TTC549 (cell line): ENCODE measurements at regions not wholly inside any gene's neighbourhood (a gene's known extent, or its start where the extent isn't known, plus 50 kb on each side); places are given as distances from the start of the nearest gene placed in this dataset.

ENCODE experiments used
- FAIRE-seq: peaks from 2 replicates; lab custom pipeline; 2012; peaks lifted over from hg19 to GRCh38; lab: Jason Lieb, UNC

DNA sequence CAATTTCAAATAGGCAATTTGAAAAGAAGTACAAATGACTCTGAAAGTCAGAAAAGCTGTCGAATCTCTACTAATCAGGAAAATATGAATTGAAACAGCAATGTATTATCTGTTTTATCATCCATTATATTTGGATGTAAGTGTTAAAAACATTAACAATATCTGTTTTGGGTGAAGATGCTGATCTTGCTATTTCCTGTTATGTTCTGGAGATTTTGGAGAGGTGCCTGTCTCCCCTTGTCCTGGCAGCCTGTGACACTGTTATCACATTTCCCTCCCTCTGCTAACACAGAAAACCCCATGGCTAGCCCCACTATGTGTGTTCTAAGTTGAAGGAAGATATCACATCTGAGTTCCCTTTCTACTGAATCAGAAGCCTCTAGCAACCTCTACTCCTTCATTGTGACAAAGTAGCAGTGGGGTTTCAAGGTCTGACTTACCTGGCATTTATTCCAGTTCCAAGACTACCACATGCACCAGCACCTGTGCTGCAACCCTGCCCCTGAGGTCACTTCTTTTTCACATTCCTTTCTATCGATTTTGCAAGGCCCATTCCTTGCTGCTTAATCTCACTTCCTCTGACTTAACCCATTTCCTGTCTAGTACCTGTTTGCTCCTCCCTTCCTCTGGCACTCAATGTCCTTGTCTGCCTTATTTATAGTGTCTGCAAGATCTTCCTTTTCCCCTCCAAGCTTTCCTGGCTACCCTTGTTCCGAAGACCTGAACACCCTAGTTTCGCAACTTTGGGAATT lies 95.5 kb upstream of the COL8A1 start:
- FAIRE-seq: no peak

DNA sequence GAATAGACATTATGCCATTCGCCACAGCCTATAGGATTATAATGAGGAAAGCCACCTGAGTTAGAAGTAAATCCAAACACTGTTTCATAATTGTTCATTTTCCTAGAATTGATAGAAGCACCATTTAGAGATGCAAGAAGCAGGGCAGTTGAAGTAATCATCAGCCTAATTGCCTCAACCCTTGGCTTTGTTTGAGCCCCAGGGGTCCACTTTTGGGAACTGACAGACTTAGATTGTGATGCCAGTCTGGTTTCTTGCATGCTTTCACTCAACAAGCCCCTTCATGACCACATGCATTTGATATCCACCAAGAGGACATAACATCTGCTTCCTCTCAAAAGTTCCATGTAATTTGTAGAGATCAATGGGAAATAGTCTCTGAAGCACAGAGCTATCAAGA lies 97.2 kb upstream of the COL8A1 start:
- no peak for FAIRE-seq

DNA sequence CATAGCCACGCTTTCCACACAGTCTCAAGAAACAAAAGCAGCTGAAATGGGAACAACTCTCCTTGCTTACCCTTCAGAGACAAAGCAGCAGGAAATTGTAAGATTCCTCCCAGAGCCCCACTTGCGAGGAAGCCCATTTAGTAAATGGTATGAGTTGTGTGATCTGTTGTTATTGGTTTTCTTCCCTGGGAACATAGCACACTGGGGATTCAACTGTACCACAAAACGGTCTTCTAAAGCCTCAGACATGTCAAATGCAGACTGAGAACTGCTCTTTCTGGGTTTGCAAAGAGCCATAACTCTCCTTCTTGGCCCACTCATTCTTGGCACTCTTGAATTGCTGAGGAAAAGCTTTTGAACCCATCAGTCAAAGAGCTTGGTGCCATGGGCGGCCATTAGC lies 101.0 kb upstream of the COL8A1 start:
- no peak for FAIRE-seq

DNA sequence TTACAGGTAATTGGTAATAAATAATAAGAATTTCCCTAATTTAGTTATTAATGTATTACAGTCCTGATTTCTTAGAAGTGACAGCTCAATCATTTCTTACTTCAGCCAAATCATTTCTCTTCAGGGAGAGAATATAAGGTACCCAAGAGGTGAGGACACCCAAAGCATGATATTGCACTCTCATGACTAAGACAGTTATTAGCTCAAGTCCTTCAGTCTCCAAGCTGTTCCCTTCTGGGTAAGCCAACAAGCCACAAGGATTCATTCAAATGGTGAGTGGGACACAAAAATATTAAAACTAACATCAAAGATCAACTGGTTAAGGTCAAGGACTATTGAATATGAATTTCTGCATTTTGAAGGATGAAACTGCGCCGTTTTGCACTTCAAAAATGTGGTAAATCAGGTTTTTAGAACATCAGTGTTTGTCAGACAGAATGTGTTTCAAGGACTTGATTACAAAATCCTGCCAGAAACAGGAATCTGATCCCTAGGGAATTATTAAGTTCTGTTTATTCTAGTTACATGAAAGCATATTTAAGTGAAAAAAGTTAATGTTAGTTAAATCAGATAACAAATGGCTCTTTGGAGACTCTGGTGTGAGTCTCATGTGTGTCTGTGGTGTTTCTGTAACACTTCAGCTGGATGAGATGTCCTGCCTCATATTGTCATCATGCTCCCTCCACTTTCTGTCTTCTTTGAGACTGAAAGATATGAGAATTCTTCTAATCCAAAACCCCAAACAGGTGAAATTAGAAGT lies 101.7 kb upstream of the COL8A1 start:
- FAIRE-seq: no peak

DNA sequence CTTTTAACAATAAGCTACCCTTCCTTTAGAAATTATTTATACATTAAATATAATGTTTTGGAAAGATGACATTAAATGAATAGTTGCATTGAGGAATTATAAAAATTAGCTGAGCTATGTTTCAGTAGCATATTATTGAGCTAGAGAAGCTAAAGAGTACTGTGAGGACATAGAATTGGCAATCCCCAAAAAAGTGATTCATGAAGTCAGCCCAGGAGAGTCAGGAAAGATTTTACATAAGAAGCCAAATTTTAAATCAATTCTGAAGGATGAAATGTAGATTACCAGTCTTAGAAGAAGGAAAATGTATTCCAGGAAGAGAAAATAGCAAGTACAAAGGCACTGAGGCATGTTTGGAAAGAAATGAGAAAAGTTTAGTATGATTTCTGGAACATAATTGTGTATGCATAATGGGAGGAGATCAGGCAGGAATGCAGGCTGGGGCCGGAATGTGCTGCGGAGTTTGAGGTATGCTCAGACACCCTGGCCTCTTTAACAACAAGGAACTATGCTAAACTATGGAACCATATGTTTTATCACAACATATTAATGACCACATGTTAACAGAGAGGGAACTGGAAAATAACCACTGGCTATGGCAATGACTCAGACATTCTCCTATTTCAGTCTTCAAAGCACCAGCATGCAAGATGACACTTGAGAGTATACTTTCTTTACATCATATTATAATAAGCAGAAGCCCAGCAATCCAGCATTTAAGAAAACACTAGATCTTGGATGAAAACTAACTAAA lies 103.3 kb upstream of the COL8A1 start:
- no peak for FAIRE-seq

DNA sequence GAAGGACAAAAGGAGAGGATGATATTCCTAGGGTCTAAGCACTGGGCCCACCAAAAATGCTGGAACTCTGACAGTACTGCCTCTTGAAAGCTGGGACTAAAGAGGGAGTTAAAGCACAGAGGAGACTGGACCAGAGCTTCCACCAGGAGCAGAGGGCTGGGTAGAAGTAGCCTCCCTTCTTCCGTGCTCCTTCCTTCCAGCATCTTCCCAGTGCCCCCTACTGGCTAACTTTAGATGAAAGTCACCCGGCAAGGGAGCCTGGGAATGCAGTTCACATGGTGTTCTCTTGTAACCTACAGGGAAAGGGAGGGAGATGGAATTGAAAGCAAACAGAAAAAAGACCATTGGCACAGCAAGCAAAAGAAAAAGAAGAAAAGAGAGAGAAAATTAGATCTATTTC lies 106.1 kb upstream of the COL8A1 start:
- no peak for FAIRE-seq

DNA sequence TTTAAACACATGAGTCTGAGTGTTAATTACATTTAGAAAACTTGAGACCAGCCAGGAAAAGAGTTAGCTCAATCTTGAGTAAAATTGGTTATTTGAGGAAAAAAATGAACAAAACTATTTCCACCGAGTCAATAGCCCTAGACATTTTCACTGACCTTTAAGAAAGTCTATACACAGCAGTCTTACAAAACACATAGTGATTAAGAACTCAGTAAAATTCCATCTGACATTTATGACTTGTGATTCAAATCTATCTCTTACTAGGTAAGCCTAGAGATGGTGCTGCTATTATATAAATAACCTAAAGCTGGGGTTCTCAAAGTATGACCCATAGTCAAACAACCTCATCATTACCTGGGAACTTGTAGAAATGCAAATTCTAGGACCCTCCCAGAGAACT lies 109.1 kb upstream of the COL8A1 start:
- no peak for FAIRE-seq

DNA sequence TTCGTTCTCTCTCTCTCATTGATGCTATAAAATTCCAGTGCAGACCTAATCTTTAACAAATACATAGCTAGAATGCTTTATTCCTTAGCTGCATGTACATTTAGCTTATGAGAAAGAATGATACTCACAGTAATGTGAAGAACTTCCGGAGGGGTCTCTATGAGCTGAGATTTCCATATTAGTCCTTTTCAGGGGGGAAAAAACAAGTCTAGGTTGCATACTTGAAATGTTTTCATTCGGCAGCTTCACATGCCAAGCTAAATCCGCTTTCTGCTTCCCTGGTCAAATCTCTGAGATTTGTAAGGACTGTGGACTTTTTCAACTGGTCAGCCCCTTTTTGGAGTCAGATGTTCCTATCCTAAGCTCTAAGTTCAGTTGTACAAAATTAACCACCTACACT lies 111.5 kb upstream of the COL8A1 start:
- FAIRE-seq: no peak

DNA sequence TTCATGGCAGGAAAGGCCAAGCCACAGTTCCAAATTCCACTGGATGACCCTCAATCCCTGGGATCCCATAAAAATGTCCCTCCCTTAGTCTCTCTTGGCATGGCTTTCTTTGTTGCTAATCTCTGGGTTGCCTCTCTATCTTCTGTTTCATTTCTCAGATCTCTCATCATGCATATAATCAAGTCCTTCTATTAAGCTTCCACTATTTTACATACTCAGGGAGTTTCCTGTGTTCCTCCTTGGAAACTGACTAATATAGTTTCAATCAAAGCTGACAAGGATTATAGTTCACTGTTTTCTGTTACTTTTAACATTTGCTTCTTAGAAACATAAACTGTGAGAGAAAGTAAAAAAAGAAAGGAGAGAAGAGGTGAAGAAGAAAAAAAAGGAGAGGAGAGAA lies 113.8 kb upstream of the COL8A1 start:
- FAIRE-seq: no peak

DNA sequence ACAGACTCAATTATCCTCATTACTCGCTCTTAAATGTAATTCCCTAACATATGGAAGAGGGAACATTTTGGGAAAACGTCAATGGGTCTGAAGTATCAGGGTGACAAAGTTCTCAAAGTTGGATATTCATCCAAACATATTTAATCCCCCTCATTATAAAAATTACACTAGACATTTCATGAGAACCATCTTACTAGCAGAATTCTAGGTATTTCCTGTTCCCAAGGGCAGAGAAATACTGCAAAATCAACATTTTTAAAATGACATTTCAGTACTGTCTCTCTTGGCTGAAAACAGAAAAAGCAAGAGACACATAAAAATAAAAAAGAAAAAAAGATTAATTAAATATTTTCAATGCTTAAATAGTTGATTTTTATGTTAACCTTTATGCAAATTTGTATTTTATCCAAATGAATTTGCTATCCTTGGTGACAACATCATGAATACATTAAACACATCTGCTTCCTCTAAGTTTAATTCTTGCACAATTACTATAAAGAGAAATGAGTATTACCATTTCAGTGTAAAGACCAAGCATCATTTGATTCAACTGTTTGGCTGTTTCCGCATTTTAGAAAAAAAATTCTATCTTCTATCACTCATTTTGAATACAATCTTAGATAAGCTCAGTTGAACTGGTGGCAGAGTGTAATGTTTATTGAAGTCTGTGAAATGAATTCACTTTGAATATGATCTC lies 114.8 kb upstream of the COL8A1 start:
- FAIRE-seq: no peak

DNA sequence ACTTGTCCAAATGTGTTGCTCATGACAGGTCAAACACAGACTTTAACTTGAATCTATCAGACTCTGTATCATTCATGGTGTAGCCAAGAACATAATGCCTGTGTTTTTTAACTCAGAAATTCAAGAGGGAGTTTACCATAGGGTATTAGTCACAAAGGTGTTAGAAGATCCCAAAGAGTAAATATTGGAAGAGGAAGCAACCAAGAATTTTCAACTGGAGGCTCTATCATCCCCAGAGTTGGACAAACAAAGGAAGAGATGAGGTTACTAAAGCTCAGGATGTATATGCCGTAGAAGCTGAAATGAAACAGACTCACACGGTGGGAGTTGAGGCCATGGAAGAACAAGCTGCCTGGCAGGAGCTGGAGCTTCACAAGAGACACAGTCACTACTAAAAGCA lies 116.2 kb upstream of the COL8A1 start:
- no peak for FAIRE-seq

DNA sequence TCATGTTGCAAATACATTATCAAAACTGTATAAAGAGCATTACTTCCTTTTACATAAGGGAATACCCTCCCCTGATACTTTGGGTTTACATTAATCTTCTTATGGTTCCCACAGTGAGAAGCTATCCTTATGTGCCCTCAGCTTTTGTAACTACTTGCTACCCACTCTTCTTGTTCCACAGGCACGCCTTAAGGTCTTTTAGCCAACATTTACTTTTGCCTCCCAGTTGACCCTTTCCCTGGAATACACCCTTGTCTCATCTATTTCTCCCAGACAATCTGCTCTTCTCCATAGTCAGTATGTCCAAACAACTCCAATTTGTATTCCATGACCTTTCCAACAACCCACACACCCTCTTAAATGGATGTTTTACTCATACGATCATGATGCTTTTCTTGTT lies 116.8 kb upstream of the COL8A1 start:
- no peak for FAIRE-seq

DNA sequence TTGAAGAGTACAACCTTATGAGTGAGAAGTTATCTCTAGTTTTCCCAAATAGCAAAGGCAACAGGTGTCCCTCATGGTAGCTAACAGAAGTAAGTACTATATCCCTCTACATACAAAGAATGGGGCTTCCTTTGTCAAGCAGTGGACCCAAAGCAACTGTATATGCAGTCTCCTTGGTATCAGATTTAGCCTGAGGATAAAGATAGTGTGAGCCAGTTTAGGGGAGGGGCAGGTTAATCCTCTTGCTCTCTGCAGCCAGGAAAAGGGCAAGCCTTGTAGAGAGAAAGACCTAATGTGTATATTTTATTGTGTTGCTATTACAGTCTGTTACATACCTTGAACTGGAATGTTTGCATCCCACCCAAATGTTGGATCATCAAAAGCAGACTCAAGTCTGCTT lies 117.9 kb upstream of the COL8A1 start:
- FAIRE-seq: no peak

DNA sequence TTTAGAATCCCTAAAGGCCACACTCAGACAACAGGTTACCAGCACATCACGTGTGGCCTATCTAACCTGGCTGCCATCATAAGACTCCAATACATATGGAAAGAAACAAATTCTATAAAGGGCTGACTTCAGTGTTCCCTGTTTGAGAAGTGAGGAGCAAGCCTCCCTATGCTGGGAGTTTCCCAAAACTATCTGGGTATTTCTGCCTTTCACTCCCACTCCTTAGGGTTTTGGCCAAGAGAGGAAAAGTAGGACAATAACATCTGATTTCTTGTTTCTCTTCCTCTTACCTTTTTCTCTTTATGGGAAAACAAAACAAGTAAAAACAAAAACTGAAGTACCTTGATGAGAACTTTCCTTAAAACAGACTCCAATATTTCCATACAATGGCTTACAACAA lies 121.5 kb upstream of the COL8A1 start:
- FAIRE-seq: no peak

DNA sequence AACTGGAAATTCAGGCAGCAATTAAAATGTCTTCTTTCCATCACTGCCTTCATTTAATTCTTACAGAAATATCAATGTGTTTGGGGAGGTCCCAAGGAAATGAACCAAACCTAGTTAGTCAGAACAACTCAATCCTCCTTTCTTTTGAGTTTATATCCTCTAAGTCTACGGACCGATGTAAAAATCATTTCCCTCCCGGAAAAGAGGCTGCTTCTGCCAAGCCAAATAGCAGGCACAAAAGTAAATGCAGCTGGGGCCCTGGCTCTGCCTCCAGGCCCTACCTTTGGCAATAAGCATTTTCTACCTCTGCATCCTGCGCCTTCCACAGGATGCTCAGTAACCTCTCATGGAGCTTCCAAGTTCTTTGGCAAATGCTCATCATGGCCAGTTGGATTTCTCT lies 122.5 kb upstream of the COL8A1 start:
- no peak for FAIRE-seq

DNA sequence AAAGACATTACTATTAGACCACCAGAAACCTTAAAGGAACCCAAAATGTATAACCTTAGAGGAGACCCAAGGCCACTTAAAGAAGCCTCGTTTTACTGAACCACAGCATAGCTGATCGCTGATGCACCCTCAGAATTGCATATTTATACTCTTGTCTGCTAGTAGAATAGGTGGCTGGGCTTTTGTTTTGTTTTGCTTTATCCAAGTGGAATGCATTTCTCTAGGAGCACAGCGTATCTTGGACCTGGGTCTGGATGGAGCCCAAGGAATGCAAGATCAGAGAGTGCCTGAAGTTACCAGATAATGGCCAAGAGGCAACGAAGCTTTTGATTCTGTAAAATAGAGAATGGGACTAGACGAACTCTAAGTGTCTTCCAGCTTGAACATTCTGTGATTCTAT lies 129.2 kb upstream of the COL8A1 start:
- FAIRE-seq: no peak

DNA sequence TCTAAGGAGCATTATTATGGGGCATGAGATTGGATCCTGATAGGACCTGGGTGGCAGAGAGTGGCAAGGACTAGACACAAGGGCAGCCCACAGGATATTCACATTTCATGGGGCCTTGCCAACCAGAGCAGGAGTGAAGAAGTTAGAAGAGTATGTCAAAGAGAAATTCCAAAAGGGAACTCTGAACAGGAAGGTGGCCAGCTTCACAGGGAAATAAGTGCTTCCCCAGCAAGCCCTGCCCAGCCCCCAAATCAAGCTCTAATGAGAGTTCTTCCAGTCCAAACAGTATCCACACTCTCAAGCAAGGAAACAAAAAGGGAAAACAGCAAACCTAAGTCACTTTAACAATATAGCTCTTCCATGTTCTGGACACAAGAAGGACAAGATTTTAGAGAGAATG lies 130.2 kb upstream of the COL8A1 start:
- FAIRE-seq: no peak

DNA sequence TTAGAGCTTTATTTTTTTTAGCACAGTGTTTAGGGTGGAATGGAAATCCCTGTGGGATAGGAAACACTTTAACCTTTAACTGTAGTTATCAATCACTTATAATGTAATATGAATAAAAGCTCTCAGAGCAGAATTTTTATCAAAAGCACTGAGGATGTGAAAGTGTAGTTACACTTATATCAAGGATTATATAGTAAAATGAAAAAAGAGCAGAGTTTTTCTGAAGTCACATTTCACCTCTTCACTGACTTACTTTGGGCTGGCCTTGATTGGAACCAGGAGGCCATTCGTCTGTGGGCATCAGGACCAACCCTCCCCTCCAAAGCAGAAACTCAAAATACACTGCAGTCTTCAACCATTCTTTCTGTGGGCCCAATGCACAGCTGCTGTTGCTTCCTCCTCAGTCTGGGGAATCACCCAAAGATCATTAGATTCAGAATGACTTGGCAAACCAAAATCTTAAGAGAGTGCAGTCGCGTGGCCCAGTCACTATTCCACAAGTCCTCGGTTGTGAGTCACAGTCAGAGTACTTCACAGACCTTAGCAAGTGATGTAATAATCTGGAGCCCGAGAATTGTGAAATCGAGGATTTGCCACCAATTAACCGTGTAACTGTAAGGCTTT lies 132.6 kb upstream of the COL8A1 start:
- FAIRE-seq: no peak

DNA sequence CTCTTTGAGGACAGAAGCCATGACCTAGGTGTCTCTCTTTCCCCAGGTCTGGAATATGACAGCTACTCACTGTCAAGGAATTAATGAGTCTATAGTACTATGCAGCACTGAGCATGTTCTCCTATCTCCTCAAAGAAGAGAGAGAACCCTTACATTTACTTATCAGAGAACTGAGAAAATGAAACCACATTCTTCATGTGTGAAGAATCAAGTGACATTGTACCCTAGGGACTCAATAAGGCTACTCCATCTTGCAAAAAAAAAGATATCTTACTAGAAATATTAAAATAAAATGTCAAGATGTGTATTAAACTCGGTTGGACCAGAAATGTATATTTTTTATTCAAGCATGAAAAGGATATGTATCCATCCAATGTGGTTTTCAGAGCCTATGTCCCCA lies 133.2 kb upstream of the COL8A1 start:
- FAIRE-seq: no peak

DNA sequence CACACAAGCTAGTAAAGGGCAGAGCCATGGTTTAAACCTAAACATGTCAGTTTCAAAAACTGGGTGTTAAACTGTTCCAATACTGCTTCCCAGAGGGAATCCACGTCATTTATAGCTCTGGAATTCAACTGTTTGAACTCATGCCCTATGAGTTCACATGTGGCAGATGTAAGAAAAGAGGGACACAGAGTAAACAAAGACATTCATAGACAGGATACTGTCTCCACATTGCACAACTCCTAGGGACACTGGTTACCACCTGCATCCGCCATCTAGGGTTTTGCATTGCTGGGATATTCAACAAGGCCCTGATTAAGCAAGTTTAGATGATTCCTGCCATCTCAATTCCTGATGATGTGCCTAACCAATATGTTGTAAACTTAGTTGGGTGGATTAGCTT lies 134.1 kb upstream of the COL8A1 start:
- FAIRE-seq: no peak

DNA sequence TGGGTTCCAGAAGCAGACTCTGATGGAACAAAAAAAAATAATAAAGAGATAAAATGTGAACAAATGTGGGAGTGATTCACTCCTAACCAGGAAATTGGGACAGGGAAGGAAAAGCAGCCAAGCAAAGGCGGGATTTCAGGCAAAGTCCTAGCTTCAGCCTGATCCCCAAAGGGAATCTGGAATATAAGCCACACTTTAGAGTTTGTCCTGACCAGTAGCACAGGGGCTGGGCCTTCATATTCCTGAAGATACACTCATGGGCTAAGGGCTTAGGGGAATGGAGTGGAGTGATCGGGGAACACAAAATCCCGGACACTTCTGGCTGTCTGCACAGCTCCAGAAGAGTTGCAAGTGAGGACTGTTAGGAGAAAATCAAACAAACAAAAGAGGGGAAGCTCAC lies 135.0 kb upstream of the COL8A1 start:
- no peak for FAIRE-seq

DNA sequence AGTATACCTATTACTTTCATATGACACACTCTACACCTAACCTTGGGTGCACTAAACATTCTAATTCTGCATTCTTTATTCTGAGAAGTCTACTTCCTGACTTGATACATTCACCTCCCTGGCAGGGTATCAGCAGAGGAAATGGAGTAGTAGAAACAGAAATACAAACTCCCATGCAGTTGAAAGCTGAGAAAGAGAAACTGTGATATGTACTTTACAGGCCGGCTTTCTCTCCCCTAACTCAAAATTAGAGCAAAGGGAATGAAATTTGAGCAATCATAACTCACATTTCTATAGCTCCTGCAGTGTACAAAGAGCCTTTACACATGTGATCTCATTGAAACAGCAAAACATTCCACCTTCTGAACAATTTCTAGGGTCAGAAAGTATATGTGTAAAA lies 135.5 kb upstream of the COL8A1 start:
- FAIRE-seq: no peak
